Stimulated activated CD4-positive, alpha-beta T cell treated with anti-CD3 and anti-CD28 coated beads, Interleukin-1b, Interleukin-23, amount 100 ng/mL, for 24 hours (primary cell): ENCODE measurements at regions not wholly inside any gene's neighbourhood (a gene's known extent, or its start where the extent isn't known, plus 50 kb on each side); places are given as distances from the start of the nearest gene placed in this dataset.

ENCODE experiments used
- DNase-seq, 4 experiments: peaks; one replicate each; pipeline ENCODE4 v3.0.0-alpha.2; 2020; ENCODE audit warnings: low read depth in 4 of 4, low spot score in 1 of 4

GRCh38 chr1:8204826-8205225 is 113.1 kb upstream of the SLC45A1 start:
- DNase-seq: no peak

GRCh38 chr1:8203551-8203950 is 114.4 kb upstream of the SLC45A1 start:
- DNase-seq: no peak

GRCh38 chr1:8203056-8203455 is 114.9 kb upstream of the SLC45A1 start:
- DNase-seq: no peak

- no peak for DNase-seq
Observed at GRCh38 chr1:8202182-8202905, 115.6 kb upstream of the SLC45A1 start.

GRCh38 chr1:8201331-8201861 is 116.5 kb upstream of the SLC45A1 start:
- DNase-seq: no peak

- no peak for DNase-seq
Observed at GRCh38 chr1:8200317-8201115, 117.4 kb upstream of the SLC45A1 start.

GRCh38 chr1:8198522-8198921 is 119.4 kb upstream of the SLC45A1 start:
- no peak for DNase-seq

- DNase-seq: no peak
Observed at GRCh38 chr1:8197493-8198282, 120.2 kb upstream of the SLC45A1 start.

GRCh38 chr1:8194481-8195227 is 123.3 kb upstream of the SLC45A1 start:
- no peak for DNase-seq

- no peak for DNase-seq
Observed at GRCh38 chr1:8193840-8194406, 124.0 kb upstream of the SLC45A1 start.

- no peak for DNase-seq
Observed at GRCh38 chr1:8191474-8191873, 126.4 kb upstream of the SLC45A1 start.

- no peak for DNase-seq
Observed at GRCh38 chr1:8189931-8190483, 127.9 kb upstream of the SLC45A1 start.

GRCh38 chr1:8185400-8185799 is 132.5 kb upstream of the SLC45A1 start:
- no peak for DNase-seq

GRCh38 chr1:8184301-8184700 is 133.6 kb upstream of the SLC45A1 start:
- no peak for DNase-seq

- DNase-seq: no peak
Observed at GRCh38 chr1:8182034-8182761, 135.7 kb upstream of the SLC45A1 start.

- no peak for DNase-seq
Observed at GRCh38 chr1:8179132-8179793, 138.7 kb upstream of the SLC45A1 start.

- DNase-seq: no peak
Observed at GRCh38 chr1:8176279-8176678, 141.6 kb upstream of the SLC45A1 start.

GRCh38 chr1:8174807-8175206 is 143.1 kb upstream of the SLC45A1 start:
- no peak for DNase-seq
